Fibroblast of gingiva (primary cell): ENCODE measurements at regions not wholly inside any gene's neighbourhood (a gene's known extent, or its start where the extent isn't known, plus 50 kb on each side); places are given as distances from the start of the nearest gene placed in this dataset.
A peak's percentile ranks its signal among the peaks of the same experiment; 100 is the strongest.

ENCODE experiments used
- DNase-seq: peaks from one replicate; pipeline ENCODE4 v3.0.0-alpha.2; 2011; ENCODE audit warnings: low read depth

DNA sequence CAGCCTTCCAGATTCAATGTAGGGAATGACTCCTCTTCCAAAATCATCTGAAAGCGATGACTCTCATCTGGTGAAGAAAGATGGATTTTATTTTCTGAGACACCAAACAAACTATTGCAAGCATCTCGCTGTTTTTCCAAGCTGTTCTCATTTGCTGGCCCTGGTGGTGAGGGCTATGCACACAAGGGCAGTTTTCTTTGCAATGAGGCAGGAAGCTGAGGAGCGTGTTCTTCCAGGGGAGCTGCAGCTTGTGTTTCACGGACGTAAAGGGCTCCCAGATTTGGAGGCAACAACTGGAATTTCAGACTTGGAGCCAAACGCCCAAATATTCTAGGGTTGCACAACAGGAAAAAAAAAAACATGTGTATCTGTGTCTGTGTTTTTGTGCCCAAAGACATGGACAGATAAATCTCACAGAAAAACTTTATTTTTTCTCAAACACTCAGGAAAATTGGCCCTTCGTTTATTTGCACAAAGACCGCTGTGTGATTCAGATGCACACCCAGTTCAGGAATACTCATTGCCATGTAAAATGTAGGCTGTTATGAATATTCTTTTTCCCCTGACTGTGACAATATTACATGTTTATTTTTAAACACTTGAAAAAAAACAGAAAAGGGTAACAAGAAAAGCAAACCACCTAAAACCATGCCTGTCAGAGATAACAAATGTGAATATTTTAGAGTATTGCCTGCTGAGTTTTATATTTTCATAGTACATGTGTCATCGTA lies 151.3 kb downstream of the GAS1 start:
- peak; percentile 99 for DNase-seq

DNA sequence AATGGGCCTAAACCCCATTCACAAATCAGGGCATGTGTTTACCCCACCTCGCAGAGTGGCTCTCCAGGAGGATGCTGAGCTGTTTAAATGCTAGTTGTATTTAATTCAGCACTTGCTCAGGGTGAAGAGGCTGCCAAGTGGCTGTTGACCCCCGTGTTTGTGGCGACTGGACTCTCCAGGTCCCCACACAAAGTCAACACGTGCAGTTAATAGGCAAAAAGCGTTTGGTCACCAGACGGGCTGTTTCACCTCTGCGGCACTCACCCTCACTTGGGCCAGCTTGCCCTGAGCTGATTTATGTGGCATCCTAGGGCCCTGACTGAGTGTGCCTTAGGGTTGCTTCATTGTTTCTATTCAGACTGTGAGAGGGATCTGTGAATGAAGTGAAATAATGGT lies 152.3 kb downstream of the GAS1 start:
- DNase-seq = no peak

- DNase-seq = peak; percentile 81
These were observed 152.8 kb downstream of the GAS1 start for GRCh38 chr9:86794391-86795046.

- DNase-seq = no peak
These were observed 155.2 kb downstream of the GAS1 start for GRCh38 chr9:86792136-86792535.

GRCh38 chr9:86790805-86791204 lies 156.5 kb downstream of the GAS1 start:
- DNase-seq = no peak

GRCh38 chr9:86788456-86788855 lies 158.8 kb downstream of the GAS1 start:
- DNase-seq = no peak

GRCh38 chr9:86783884-86784283 lies 163.4 kb downstream of the GAS1 start:
- peak; percentile 83 for DNase-seq

DNA sequence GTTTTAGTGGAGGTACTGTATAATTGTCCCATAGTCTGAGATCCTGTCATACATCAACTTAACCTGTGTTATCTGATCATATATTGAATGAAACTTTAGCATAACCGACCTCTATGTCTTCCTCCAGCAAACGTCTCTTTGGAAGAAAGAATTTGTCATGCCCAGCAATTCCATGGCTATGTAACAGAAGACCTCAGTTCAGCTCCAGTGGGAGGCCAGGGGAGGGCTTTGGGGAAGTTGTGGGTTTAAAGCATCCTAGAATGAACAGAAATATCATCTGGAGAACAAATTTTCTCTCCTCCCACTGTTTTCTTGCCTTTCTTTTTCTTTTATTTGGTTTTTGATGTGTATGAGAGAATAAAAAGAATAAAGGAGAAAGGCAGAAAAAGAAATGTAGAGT lies 164.5 kb downstream of the GAS1 start:
- DNase-seq = no peak

DNA sequence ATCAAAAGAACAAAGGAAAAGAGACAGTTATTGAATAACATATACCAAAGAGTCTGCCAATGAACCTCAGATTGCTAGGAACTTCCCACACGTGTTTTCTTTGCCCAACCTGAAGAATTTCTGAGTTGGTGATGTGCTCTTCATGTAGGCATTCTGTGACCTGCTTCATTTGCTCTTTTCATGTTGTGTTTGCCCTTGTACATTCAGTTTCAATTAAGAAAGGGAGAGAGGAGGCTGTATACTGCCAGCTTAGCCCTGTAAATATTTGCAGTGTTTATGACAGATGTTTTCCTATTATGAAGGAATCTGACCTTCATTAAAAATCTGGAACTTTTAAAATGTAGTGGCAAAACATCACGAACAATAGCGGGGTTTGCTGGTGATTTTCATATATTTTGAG lies 168.5 kb downstream of the GAS1 start:
- peak; percentile 55 for DNase-seq

- no peak for DNase-seq
These were observed 171.6 kb downstream of the GAS1 start for GRCh38 chr9:86775718-86776117.

GRCh38 chr9:86774116-86774515 lies 173.2 kb downstream of the GAS1 start:
- peak; percentile 58 for DNase-seq

GRCh38 chr9:86773422-86773945 lies 173.8 kb downstream of the GAS1 start:
- no peak for DNase-seq

DNA sequence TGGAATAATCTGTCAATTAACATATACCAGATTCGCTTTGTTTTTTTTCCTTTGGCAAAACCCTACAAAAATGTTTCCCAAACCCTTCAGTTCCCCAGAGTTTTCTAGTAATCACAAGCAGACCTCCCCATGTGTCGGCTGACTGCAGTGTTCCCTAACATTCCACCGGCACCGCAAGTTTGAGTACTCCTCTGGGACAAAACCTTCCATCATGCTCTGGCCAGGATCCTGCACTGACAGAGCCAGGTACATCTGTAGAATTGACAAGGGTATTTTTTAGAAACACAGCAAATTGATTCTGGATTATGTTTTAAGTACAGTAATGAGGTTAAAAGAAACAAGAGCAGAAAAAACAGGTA lies 174.7 kb downstream of the GAS1 start:
- DNase-seq = peak; percentile 83

- DNase-seq = no peak
These were observed 175.2 kb downstream of the GAS1 start for GRCh38 chr9:86771941-86772634.

DNA sequence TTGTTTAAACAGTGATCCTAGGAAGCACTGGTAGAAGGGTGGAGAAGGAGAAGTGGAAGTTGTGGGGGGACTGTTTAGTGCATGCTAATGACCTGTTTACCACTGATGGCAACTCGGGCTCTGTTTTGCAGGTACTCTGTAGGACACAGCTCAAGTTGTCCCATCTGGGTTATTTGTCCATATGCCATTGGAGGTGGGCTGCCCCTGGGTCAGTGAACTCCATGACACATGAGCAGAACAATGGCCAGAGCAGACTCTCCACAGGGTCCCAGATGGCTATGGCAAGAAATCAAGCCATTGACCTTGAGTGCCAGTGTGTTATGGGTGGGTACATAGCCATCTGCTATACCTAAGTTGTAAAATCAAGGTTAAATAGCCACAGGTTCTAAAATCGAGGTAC lies 175.9 kb downstream of the GAS1 start:
- DNase-seq = no peak

DNA sequence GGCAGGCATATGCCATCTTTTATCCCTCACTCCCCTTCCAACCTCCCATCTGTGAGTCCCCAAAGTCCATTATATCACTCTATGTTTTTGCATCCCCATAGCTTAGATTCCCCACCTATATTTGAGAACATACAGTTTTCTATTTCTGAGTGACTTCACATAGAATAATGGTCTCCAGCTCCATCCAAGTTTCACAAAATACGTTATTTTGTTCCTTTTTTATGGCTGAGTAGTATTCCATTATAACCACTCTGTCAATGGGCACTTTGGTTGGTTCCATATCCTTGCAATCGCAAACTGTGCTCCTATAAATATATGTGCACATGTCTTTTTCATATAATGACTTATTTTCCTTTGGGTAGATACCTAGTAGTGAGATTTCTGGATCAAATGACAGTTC lies 178.6 kb downstream of the GAS1 start:
- no peak for DNase-seq

- DNase-seq = no peak
These were observed 179.3 kb downstream of the GAS1 start for GRCh38 chr9:86768020-86768419.

DNA sequence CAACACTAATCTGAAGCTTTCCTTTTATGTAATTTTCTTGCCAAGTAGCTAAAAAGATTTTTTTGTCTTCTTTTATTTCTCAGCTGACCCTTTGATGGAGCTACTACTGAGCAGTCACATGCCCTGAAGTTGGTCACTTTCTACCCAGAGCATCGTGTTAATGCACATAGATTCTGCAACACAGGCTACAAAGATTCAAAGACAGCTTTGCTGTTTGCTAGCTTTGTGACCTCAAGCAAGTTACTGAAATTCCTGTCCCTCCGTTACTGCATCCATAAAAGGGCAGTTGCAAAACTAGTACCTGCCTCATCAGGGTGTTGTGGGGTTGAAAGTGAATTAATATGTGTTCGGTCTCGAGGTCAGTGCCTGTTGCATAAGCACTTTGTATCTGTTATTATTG lies 179.9 kb downstream of the GAS1 start:
- no peak for DNase-seq

GRCh38 chr9:86766912-86767311 lies 180.4 kb downstream of the GAS1 start:
- DNase-seq = peak; percentile 55

GRCh38 chr9:86766511-86766910 lies 180.8 kb downstream of the GAS1 start:
- no peak for DNase-seq

GRCh38 chr9:86765746-86766430 lies 181.4 kb downstream of the GAS1 start:
- DNase-seq = no peak

DNA sequence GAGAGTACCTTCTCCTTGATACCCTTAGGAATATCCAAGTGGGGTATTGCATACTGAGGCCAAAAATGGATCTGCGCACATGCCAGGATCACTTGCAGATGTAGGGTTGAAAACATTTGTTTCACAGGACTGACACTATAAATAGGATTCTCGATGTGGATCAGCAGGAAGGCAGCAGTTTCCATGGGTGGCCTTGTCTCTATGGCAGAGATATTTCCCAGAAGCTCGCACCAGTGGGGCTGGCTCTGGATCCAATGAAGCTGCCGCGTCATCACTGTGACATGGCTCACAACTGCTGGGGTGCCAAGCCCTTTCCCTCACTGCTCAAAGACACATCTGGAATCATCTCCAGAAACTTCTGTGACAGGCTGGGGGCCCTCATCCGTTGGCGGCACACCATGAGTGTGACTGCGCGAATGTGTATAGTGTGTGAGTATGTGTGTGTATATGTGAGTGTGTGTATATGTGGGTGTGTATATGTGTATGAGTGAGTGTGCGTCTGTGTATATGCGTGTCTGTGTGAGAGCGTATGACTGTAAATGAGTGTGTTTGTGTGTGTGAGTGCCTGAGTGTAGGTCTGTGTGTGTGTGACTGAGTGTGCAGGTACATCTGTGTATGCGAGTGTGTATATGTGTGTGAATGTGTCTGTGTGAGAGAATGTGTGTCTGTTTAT lies 182.5 kb downstream of the GAS1 start:
- DNase-seq = no peak
